Stimulated activated CD8-positive, alpha-beta memory T cell treated with anti-CD3 and anti-CD28 coated beads, Interleukin-15, amount 100 ng/mL, for 4 hours (primary cell): ENCODE measurements at regions not wholly inside any gene's neighbourhood (a gene's known extent, or its start where the extent isn't known, plus 50 kb on each side); places are given as distances from the start of the nearest gene placed in this dataset.

Experiments
- DNase-seq, 2 donors: peaks; one replicate each; pipeline ENCODE4 v3.0.0-alpha.2; 2020; ENCODE audit warnings: low read depth in 2 of 2

DNA sequence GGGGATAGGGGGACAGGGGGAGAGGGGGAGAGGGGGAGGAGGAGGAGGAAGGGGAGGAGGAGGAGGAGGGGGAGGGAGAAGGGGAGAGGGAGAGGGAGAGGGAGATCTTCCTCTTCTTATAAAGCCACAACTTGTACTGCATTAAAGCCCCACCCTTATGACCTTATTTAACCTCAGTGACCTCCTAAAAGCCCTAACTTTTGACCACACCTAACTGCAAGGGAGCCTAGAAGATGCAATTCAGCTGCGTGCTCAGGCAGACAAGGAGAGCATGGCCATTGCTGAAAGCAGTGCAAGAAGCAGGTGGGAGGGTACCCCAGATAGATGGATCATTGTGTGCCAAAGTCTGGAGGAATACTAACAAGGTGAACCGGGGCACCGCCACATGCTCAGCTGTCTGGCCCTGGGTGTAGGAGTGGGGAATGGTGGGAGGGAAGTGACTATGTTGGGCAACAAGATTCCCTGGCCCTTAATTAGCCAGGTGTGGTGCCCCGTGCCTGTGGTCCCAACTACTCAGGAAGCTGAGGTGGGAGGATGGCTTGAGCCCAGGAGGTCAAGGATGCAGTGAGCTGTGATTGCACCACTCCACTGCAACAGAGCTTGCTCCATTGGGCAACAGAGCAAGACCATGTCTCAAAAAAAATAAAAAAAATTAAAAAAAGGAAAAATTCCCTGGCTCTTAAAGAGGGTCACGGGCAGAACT is 125.4 kb upstream of the BOD1 start:
- DNase-seq, result no peak

- DNase-seq, result no peak
Observed at GRCh38 chr5:173742432-173742816, 126.0 kb upstream of the BOD1 start.

DNA sequence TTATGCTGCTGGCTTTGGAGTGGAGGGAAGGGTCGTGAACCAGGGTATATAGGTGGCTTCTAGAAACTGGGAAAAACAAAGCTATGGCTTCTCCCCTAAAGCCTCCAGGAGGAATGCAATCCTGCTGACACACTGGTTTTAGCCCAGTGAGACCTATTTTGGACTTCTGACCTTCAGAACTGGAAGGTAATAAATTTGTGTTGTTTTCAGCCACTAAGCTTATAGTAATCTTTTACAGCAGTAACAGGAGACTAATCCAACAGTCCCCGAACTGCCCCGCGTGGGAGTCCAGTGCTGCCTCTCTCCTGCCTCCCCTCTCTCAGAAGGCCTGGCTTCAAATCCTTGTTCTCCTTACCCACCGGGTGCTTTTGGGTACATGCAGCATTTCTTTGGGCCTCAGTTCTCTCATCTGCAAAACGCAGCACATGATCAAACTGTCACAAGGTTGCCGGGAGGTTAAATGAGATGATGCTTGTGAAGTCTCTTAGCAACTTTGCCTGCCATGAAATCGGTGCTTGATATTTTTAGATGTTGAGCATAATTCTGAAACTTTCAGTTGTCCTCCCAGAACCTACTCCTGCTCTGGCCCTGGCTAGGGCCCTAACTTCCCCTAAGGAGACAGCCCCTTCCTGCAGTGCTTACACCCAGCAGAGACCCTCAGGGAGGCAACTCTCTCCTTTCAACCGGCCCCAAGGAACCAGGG is 127.3 kb upstream of the BOD1 start:
- no peak for DNase-seq

DNA sequence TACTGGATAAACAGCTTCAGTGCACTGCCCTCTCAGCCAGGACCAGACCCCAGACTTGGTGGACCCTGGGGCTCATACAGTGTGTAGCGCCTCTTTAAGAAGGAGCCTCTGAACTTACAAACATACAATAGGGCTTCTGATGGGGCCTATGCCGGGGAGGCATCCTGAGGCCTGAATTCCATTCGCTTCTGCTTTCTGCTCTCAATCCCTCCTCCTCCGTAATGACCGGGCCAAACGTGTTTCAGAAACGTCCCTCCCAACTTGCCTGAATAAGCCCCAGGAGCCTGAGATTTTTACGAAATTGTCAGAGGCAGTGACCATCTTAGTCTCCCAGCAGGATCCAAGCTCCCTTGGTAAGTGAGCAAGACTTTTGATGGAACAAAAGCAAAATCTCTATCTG is 128.1 kb upstream of the BOD1 start:
- no peak for DNase-seq

GRCh38 chr5:173745123-173745522 is 128.7 kb upstream of the BOD1 start:
- no peak for DNase-seq

DNA sequence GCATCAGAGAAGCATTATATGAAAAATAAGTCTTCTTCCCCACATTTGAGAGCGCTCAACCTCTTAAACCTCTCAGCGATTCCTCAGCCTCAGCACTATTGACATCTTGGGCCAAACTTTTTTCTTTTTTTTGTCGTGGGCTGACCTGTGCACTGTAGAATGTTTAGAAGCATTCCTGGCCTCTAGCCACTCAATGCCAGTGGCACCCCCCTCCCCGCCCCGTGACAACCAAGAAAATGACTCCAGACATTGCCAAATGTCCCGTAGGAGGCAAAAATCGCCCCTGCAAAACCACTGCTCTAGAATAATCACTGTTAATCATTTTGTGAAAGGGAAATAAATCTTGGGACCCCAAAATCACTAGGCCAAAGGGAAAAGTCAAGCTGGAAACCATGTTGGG is 129.1 kb upstream of the BOD1 start:
- DNase-seq, result no peak

DNA sequence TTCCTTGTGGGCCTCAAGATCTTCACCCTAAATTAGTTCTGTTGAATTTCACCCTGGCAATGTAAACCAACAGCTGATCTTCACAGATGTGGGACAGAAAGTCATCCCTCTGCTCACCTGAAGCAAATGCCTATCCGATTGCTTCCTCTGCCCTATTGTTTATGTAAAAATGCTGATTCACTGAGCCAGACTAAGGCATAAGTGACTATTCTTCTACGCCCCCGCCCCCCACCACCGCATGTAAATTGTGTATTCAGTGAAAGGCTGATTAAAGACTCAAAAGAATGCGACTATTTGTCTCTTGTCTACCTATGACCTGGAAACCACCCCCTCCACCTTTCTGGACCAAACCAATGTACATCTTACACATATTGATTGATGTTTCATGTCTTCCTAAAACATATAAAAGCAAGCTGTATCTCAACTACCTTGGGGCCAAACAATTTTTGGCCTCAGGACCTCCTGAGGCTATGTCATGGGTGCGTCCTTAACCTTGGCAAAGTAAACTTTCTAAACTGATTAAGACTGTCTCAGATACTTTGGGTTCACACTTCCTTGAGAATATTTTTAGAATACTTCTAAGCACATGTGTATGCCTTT is 129.7 kb upstream of the BOD1 start:
- DNase-seq, result no peak

- DNase-seq, result no peak
Observed at GRCh38 chr5:173747876-173748275, 131.4 kb upstream of the BOD1 start.

GRCh38 chr5:173750538-173751265 is 134.3 kb upstream of the BOD1 start:
- DNase-seq, result no peak

- no peak for DNase-seq
Observed at GRCh38 chr5:173751266-173751600, 134.8 kb upstream of the BOD1 start.

DNA sequence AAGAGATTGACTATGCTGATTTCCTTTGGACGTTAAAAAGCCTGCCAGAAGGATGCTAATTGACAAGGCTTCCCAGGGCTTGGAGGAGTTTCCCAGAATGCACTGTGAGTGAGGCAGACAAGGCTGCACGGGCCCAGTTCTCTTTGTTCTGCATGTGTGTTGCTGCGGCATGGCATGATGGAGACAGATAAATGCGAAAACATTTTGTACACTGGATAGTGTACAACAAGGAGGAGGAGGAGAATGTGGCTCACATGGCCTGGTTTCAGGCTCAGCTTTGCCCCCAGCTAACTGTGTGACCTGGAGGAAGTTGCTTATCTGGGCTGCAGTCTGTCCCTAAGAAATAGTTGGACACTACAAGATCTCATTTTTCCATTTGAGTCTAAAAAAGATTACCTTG is 135.5 kb upstream of the CPEB4 start:
- DNase-seq, result no peak

GRCh38 chr5:173753307-173754168 is 134.6 kb upstream of the CPEB4 start:
- DNase-seq, result no peak

DNA sequence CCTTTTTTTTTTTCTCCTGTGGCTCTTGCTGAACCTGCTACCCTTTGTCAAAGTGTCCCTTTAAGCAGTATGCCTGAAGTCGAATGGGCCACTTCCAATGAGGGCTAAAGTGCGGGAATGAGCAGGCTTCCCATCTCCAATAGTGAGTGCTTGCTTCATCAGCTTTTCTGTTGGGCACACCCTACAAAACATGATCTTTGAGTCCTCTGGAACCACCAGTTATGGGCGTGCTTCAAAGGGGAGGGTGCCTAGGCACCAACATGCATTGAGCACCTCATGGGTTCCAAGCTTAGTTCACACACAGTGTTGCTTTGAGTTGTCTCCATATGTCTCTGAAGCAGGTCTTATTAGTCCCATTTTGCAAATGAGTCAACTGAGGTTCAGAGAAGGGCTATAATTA is 132.8 kb upstream of the CPEB4 start:
- DNase-seq, result no peak

- DNase-seq, result no peak
Observed at GRCh38 chr5:173757403-173758209, 130.5 kb upstream of the CPEB4 start.

DNA sequence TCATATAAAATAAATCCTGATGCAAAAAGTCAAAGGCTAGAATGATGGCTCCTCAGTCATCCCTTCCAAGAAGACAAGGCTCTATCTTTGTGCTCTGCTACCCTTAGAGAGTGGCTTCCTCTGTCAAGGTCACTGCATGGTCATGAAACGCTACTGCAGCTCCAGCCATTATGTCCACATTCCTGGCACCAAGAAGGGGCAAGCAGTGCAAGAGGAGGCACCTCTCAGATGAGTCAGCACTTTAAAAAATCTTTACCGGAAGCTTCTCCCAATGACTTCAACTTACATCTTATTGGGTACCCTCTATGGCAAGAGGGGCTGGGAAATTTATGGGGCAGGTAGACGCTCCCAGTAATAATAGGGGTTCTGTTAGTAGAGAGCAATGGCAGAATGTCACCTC is 129.5 kb upstream of the CPEB4 start:
- no peak for DNase-seq

DNA sequence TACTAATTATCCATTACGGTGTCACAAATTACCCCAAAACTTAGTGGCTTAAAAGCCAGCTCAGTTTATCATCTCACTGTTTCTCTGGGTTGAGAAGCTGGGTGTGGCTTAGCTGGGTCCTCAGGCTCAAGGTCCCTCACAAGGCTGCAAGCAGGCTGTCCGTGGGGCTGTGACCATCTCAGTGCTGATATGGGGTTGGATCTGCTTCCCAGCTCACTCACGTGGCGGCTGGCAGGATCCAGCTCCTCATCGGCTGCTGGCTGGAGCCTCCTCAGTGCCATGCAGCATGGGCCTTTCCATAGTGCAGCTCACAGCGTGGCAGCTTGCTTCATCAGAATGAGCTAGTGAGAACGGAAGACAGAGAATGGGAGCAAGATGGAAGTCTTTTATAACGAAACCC is 128.5 kb upstream of the CPEB4 start:
- DNase-seq, result no peak

DNA sequence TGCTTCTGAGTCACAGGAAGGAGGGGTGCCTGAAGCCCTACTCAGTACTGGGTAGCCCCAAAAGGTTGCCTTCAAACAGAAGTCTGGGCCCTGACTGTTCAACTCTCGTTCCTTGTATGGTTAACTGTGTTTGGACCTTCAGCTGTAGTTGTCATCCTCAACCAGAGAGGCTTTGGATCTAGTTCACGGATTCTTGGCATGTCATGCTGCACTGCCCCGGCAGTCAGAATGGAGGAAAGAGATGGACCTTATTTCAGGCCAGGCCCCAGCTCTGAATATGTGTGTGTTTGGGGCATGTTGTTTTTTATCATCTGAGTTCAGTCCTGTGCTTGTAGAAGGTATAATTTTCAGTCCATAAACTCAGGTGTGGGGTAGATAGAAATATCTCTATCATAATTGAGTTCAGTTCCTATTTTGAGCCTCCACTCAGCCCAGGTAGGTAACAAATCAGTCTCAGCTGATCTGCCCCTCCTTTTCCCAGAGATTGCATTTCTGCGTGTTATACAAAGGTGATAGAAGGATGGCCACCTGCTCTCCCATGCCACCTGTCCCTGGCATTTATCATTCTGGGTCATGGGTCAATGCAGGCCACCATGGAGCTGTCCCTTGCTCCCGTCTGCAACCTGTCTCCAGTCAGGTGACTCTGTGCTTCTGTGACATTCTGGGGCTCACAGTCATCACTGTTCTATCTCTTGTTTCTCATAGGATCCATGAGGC is 127.5 kb upstream of the CPEB4 start:
- no peak for DNase-seq

GRCh38 chr5:173761178-173761513 is 127.0 kb upstream of the CPEB4 start:
- DNase-seq, result no peak

DNA sequence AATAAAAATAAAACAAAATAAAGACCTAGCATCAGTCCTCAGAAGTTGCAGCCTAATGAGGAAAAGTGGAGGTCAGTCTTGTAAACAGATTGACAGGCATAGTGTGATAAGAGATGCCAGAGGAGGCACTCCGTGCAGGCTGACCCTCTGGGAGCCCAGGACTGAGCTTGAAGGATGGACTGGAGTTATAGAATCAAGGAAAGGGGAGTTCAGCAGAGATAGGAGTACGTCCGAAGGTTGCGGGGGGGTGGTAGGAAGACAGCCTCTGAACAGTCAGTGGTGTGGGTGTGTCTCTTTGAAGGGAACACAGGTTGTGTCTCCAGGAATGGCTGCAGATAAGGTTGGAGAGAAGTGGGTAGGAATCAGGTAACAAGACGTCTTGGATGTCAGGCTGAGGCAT is 126.1 kb upstream of the CPEB4 start:
- no peak for DNase-seq

- DNase-seq, result no peak
Observed at GRCh38 chr5:173762930-173763329, 125.2 kb upstream of the CPEB4 start.
